NCI-H187 treated with DMSO at 0.1 percent for 48 hours (cell line): ENCODE measurements at regions not wholly inside any gene's neighbourhood (a gene's known extent, or its start where the extent isn't known, plus 50 kb on each side); places are given as distances from the start of the nearest gene placed in this dataset.
"Not testable (repeated sequence)": the region's sequence is repeated elsewhere in the genome, so short reads cannot be mapped to it uniquely, and the experiment has no call there.

Source experiments
- DNase-seq: peaks from one replicate; lab custom pipeline; 2025; lab: John Stamatoyannopoulos, UW

DNA sequence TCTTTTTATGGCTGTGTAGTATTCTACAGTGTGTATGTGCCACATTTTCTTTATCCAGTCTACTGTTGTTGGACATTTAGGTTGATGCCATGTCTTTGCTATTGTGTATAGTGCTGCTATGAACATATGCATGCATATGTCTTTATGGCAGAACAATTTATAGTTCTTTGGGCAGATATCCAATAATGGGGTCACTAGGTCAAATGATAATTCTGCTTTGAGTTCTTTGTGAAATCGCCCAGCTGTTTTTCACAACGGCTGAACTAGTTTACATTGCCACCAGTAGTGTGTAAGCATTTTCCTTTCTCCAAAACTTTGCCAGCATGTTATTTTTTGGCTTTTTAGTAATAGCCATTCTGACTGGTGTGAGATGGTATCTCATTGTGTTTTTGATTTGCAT is 214.8 kb upstream of the TMEM229A start:
- no peak for DNase-seq

DNA sequence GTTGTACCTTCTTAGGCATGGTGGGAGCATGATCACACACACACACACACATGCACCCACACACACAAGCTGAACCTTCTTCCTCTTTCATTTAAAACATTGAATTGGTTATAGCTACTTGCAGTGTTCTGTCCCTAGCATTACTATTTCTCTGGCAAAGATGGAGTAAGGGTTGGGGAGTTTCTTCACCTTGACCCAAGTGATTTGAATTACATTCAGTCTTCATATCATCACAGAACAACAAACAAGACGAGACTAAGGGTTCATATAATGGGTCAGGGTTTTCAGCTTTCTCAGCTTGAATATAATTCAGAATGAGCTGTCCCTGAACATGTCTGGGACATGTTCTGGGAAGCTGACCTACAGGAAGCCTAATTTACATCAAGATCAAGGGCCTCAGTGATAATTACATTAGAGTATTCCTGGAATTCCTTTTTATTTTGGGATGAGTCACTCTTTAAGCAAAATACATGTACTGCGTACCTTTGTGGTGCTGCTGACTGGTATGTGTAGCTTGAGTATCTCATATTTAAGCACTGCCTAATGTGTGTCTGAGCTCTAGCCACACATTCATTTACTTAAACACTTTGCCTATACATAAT is 213.5 kb upstream of the TMEM229A start:
- DNase-seq: no peak

- DNase-seq: not testable (repeated sequence)
Observed at GRCh38 chr7:124244469-124244868, 211.6 kb upstream of the TMEM229A start.

DNA sequence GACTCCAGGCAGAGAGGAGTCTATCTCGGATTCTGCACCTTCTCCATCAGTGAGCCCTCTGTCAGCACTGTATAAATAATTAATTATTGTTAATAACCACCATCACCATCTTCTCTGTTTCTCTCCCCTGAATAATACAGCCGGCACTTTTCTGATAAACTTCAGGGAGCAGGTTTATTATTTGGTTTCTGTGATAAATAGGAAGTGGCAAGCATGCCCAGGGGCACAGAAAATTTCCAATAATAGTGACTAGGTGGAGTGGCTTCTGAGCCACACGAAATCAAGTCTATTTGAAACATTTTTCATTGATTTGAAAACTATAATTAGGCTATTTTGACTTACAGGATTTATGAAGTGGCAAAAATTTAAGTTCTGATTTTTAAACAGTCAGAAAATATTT is 186.8 kb upstream of the TMEM229A start:
- DNase-seq: no peak

DNA sequence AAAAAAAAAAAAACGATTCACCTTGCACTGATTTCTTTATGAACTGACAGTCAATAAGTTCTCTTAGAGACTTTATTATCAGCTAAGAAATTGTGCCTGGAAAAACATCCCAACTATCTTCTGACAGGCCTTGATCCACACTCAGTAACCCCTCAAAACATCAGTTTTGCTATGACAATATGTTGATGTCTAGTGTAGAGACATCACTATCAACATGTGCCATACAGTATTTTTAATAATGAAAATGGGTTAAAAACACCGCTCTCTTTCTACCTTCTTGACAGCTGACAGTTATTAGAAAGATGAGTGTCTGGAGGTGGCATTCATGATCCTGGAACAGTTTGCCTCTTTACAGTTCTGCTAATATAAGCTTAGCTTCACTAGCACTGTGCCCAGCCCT is 175.8 kb upstream of the TMEM229A start:
- DNase-seq: no peak

GRCh38 chr7:124208173-124208572 is 175.3 kb upstream of the TMEM229A start:
- no peak for DNase-seq

- DNase-seq: no peak
Observed at GRCh38 chr7:124205526-124205925, 172.7 kb upstream of the TMEM229A start.

DNA sequence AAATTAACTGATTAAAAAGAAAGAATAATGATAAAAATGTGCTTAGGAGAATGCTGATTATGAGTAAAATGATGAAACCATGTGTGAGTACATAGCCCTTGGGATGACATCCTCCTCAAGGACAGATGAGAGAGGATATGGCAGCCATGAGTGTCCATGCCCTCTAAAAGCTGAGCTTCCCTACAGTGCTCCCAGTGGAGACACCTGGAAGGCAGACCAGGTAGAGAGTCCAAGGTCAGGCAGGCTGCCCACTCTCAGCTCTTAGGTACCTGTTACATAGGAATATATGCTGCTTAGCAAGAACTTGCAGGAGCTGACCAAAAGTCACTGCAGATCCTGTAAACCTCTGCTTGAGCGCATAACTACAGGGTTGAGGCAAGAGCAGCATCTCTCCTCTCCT is 169.7 kb upstream of the TMEM229A start:
- DNase-seq: no peak

GRCh38 chr7:124201768-124202349 is 169.0 kb upstream of the TMEM229A start:
- DNase-seq: no peak

DNA sequence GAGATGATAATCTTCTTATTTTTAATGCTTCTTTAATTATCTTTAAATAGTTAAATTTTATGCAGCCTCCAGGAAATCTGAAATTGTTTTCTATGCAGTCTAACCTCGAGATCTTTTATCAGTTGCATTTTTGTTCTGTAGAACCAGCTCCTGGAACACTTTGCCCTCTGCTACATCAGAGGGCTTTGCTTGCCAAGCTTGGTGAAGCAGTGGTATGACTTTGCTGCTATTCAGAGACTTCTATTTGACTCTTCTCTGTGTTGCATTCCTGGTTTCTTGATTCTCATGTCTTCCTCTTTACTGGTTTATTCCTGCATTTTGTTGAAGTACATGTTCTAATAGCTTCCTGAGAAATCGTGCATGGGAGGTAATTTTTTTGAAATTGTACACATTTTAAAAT is 163.7 kb upstream of the TMEM229A start:
- DNase-seq: no peak

DNA sequence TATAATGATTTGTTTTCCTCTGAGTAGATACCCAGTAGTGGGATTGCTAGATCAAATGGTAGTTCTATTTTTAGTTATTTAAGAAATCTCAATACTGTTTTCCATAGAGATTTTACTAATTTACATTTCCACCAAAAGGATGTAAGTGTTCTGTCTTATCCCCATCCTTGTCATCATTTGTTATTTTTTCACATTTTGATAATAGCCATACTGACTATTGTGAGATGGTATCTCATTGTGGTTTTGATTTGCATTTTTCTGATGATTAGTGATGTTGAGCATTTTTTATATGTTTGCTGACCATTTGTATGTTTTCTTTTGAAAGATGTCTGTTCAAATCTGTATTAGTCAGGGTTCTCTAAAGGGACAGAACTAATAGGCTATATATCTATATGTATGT is 160.0 kb upstream of the TMEM229A start:
- no peak for DNase-seq

GRCh38 chr7:124191713-124192112 is 158.8 kb upstream of the TMEM229A start:
- no peak for DNase-seq

- no peak for DNase-seq
Observed at GRCh38 chr7:124191030-124191429, 158.2 kb upstream of the TMEM229A start.

- DNase-seq: no peak
Observed at GRCh38 chr7:124188576-124188975, 155.7 kb upstream of the TMEM229A start.

DNA sequence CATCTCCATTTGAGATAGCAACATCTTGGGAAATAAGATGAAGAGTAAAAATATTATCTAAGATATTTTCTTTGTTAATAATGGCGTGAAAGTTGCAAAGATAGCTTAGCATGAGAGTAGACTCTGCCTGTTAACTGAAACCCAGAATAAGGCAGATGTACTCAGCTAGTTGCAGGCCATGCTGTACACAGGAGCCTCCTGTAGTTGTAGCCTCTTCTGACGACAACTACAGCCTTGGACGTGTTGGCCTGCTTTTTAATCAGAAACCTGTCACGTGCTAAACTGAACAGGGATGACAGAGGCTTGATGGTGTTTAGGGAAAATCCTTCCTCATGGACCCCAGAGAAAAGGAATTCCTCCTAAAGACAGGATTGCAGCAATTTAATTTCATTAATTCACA is 155.1 kb upstream of the TMEM229A start:
- DNase-seq: no peak

GRCh38 chr7:124183649-124184048 is 150.8 kb upstream of the TMEM229A start:
- DNase-seq: no peak

DNA sequence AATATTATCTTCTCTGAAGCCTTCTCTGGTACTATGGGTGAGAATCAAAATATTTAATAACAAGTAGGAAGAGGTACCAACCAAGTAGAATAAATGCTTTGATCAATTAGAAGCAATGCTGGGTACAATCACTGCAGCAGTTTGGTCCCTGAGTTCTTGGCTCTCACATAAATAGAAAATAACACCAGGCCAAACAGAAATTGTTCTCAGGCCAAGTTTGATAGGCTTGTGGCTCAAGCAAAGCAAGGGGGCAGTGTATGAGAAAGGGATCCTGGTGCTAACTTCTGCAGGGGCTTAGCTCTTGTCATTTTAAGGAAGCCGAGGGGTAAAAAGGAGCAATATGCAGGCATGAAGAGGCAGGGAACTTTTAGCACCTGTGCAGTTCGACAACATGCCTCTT is 146.8 kb upstream of the TMEM229A start:
- no peak for DNase-seq

GRCh38 chr7:124177891-124178290 is 145.0 kb upstream of the TMEM229A start:
- no peak for DNase-seq

DNA sequence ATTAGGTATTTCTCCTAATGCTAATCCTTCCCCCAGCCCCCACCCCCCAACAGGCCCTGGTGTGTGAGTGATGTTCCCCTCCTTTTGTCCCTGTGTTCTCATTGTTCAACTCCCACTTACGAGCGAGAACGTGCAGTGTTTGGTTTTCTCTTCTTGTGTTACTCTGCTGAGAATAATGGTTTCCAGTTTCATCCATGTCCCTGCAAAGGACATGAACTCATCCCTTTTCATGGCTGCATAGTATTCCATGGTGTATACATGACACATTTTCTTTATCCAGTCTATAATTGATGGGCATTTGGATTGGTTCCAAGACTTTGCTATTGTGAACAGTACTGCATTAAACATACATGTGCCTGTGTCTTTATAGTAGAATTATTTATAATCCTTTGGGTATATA is 138.9 kb upstream of the TMEM229A start:
- DNase-seq: not testable (repeated sequence)

DNA sequence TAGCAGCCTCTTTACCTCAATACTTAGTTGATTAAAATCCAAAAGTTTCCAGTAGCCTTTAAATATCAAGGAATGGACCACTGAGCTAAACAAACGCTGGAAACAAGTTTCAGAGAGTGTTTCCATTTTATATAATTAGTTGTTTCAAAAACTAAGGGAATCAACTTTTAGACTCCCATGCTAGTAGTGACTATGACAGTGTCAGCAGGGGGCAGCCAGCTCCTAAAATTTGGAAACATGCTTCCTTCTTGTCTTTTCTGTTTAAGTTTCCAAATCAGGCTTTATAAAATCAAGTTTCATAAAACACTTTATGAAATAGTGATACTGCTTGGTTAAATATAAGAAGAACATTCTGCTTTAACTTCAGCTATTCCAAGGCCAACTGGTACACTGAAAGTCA is 138.2 kb upstream of the TMEM229A start:
- no peak for DNase-seq

DNA sequence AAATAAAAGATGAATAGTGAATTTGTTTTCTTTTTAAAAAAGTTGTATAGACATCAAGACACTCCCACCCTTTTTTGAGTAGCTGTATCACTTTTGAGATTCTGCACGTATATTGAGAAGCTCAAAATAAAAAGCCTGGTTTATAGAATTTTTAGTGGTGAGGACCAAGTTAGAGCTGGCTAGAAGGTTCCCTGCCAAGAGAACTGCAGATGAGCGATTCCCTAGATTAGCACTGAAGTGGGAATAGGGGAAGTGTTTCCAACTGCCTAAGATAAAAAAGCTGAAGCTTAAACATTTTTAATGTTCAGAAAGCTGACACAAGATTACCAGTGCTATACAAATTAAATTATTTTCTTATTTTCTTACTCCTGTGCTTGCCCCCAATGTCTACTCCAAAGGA is 135.7 kb upstream of the TMEM229A start:
- DNase-seq: no peak

DNA sequence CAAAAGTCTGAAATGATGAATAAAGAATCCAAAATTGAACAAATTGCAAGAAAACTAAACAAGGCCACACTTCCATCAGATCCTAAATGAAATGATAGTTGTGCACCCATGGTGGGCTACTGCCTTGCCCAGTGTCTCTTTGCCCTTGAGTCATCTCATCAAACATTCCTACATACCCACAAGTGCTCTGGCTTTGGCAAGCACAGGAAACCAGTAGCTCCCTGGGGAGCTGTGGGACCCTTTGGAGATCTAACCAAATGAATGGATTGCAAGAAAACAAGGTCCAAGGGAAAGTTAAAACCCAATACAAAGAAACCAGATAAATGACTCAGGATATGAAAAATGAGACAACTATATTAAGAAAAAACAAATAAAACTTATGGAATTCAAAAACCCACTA is 129.8 kb upstream of the TMEM229A start:
- no peak for DNase-seq

DNA sequence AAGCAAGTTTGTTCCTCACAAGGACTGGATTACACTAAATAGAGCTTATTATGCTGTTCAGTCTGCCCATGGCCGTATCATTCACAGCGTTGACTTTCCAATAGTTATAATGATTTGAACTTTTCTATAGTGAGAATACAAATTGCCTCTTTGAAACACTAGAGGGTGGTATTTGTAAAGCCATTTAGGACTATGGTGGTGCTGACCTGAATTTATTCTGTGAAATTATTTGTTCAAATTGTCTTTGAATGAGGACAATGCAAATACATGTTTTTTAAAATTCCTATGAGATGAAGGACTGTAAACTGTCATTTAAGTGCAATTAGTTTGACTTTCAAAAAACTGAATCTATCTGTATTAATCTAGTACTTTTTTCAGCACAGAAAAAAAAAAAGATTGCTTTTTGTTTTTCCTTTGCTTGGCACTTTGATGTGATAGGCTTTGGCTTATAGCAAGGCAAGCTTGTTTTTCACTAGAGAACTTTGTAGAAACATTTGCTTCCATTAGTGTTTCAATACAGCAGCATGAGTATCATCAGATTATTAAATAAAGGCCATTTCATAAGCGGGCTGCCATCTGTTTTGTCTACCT is 122.7 kb upstream of the TMEM229A start:
- peak; percentile 9 for DNase-seq
